Gastrocnemius medialis (tissue), 4 donors: ENCODE measurements at regions not wholly inside any gene's neighbourhood (a gene's known extent, or its start where the extent isn't known, plus 50 kb on each side); places are given as distances from the start of the nearest gene placed in this dataset.

Source experiments
- CTCF ChIP-seq, 5 experiments: fragments of 450-650 bp in 3 of 5; fragments of 200-600 bp in 2 of 5; sonication (generic) in 2 of 5; IDR thresholded peaks in 4 of 5; conservative IDR thresholded peaks in 1 of 5; 1 replicate in 4 of 5; 2 replicates in 1 of 5; pipeline ENCODE4 v1.5.1; 2016 to 2019; ENCODE audit warnings: antibody characterized with exemption in 5 of 5, mild to moderate bottlenecking in 3 of 5, moderate library complexity in 3 of 5
- POLR2A ChIP-seq, 2 donors: fragments of 450-650 bp; IDR thresholded peaks; one replicate each; pipeline ENCODE4 v1.6.1; 2017; ENCODE audit warnings: antibody characterized with exemption in 2 of 2, mild to moderate bottlenecking in 2 of 2, moderate library complexity in 2 of 2

GRCh38 chr14:97975962-97976361 is 1178.8 kb downstream of the VRK1 start:
- TF ChIP-seq CTCF (IDR thresholded peaks at IDR 0.05 in 4 of 5, conservative IDR thresholded peaks at IDR 0.05 in 1 of 5) (no peak), POLR2A (IDR thresholded peaks at IDR 0.05) (no peak)
